ENCODE measurements at regions not wholly inside any gene's neighbourhood (a gene's known extent, or its start where the extent isn't known, plus 50 kb on each side); places are given as distances from the start of the nearest gene placed in this dataset.

DNA sequence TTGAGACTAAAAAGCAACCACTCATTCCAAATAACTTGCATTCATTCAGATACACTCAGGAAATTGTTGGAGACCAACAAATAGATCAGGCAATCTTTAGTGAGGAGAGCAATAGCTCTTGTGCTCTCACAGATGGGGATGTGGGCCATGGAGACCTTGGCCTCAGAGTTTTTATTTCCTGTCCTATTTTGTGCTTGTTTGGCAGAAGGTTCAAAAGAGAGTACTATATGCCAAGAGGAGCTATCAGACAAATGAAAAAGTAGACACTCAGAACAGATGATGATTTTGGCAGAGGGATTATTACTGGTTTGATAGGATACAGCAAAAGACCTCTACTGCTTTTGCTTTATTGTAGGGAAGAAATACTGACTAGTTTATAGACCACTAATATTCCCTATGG is 230.2 kb downstream of the KCNE4 start:
- TF ChIP-seq, protein P1, sequence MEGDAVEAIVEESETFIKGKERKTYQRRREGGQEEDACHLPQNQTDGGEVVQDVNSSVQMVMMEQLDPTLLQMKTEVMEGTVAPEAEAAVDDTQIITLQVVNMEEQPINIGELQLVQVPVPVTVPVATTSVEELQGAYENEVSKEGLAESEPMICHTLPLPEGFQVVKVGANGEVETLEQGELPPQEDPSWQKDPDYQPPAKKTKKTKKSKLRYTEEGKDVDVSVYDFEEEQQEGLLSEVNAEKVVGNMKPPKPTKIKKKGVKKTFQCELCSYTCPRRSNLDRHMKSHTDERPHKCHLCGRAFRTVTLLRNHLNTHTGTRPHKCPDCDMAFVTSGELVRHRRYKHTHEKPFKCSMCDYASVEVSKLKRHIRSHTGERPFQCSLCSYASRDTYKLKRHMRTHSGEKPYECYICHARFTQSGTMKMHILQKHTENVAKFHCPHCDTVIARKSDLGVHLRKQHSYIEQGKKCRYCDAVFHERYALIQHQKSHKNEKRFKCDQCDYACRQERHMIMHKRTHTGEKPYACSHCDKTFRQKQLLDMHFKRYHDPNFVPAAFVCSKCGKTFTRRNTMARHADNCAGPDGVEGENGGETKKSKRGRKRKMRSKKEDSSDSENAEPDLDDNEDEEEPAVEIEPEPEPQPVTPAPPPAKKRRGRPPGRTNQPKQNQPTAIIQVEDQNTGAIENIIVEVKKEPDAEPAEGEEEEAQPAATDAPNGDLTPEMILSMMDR (IDR thresholded peaks at IDR 0.05): no peak
- no peak for TF ChIP-seq EZH2 (IDR thresholded peaks at IDR 0.05; ENCODE audit: borderline replicate concordance, insufficient read depth, low read depth, low read length, poor library complexity, severe bottlenecking)

Measured in B cell (primary cell).